Neural cell (in vitro differentiated cells): ENCODE measurements at regions not wholly inside any gene's neighbourhood (a gene's known extent, or its start where the extent isn't known, plus 50 kb on each side); places are given as distances from the start of the nearest gene placed in this dataset.

ENCODE experiments used
- H2AFZ ChIP-seq: fragments of 200-600, 300-800 bp; sonication (generic), shearing (Covaris generic); 2 replicates; pipeline ENCODE4 v1.6.0; 2014; ENCODE audit warnings: low read depth, mild to moderate bottlenecking, antibody characterized with exemption, low read length, moderate library complexity
- H3F3A ChIP-seq: fragments of 200-600 bp; shearing (Covaris generic); 2 replicates; pipeline ENCODE4 v1.6.1; 2016; ENCODE audit warnings: mild to moderate bottlenecking, moderate library complexity, mixed read lengths, antibody characterized with exemption, low read length; ENCODE audit not compliant: insufficient read depth, poor library complexity, severe bottlenecking
- H3K27ac ChIP-seq: fragments of 200-600, 300-800 bp; sonication (generic), shearing (Covaris generic); 2 replicates; pipeline ENCODE4 v1.5.1; 2014; ENCODE audit warnings: mild to moderate bottlenecking, low read length, moderate library complexity
- H3K27me3 ChIP-seq: fragments of 300-800, 200-600 bp; sonication (generic), shearing (Covaris generic); 2 replicates; pipeline ENCODE4 v1.6.0; 2014; ENCODE audit warnings: mild to moderate bottlenecking, low read depth, low read length, moderate library complexity; ENCODE audit not compliant: insufficient read depth
- H3K36me3 ChIP-seq: fragments of 300-800, 200-600 bp; sonication (generic), shearing (Covaris generic); 2 replicates; pipeline ENCODE4 v1.5.1; 2014; ENCODE audit warnings: mild to moderate bottlenecking, antibody characterized with exemption, low read length, moderate library complexity; ENCODE audit not compliant: insufficient read depth
- H3K4me2 ChIP-seq: fragments of 300-800, 200-600 bp; sonication (generic), shearing (Covaris generic); 2 replicates; pipeline ENCODE4 v1.6.0; 2014; ENCODE audit warnings: mild to moderate bottlenecking, low read length
- H3K4me3 ChIP-seq: fragments of 300-800, 200-600 bp; sonication (generic), shearing (Covaris generic); 2 replicates; pipeline ENCODE4 v1.5.1; 2014; ENCODE audit warnings: mild to moderate bottlenecking, low read length, moderate library complexity
- H3K79me2 ChIP-seq: fragments of 200-600 bp; shearing (Covaris generic); replicated peaks from 2 replicates; pipeline ENCODE4 v1.6.0; 2014; ENCODE audit warnings: mild to moderate bottlenecking, low read length, moderate library complexity; ENCODE audit not compliant: insufficient read depth
- H3K9ac ChIP-seq: fragments of 300-800, 200-600 bp; sonication (generic), shearing (Covaris generic); 2 replicates; pipeline ENCODE4 v1.6.1; 2016; ENCODE audit warnings: mild to moderate bottlenecking, low read length, mixed read lengths
- H3K9me2 ChIP-seq: fragments of 200-600 bp; shearing (Covaris generic); 2 replicates; pipeline ENCODE4 v1.6.1; 2016; ENCODE audit warnings: mild to moderate bottlenecking, low read length, mixed read lengths; ENCODE audit not compliant: insufficient read depth
- H3K9me3 ChIP-seq: fragments of 200-600, 300-800 bp; sonication (generic), shearing (Covaris generic); 2 replicates; pipeline ENCODE4 v1.6.1; 2016; ENCODE audit warnings: mild to moderate bottlenecking, mixed run types, low read length, moderate library complexity, mixed read lengths
- H4K20me1 ChIP-seq: fragments of 200-600 bp; shearing (Covaris generic); 2 replicates; pipeline ENCODE4 v1.6.1; 2016; ENCODE audit warnings: mild to moderate bottlenecking, mixed run types; ENCODE audit not compliant: insufficient read depth
- EP300 ChIP-seq: fragments of 450-650 bp; conservative IDR thresholded peaks from 2 replicates; pipeline ENCODE4 v1.6.1; 2014; ENCODE audit warnings: antibody characterized with exemption, mild to moderate bottlenecking, moderate library complexity; ENCODE audit not compliant: poor library complexity, severe bottlenecking
- EZH2 ChIP-seq: fragments of 200-600, 300-800 bp; shearing (Covaris generic), sonication (generic); IDR thresholded peaks from 2 replicates; pipeline ENCODE4 v1.6.1; 2014; ENCODE audit warnings: antibody characterized with exemption, low read length, borderline replicate concordance, mild to moderate bottlenecking; ENCODE audit not compliant: insufficient read depth, poor library complexity, severe bottlenecking
- MXI1 ChIP-seq: fragments of 450-650 bp; conservative IDR thresholded peaks from 2 replicates; pipeline ENCODE4 v1.6.1; 2014; ENCODE audit warnings: antibody characterized with exemption, mild to moderate bottlenecking; ENCODE audit not compliant: poor library complexity, severe bottlenecking
- POLR2AphosphoS5 ChIP-seq: IDR thresholded peaks from 2 replicates; pipeline ENCODE4 v1.6.1; 2012
- RAD21 ChIP-seq: fragments of 450-650 bp; conservative IDR thresholded peaks from 2 replicates; pipeline ENCODE4 v1.6.1; 2014; ENCODE audit warnings: antibody characterized with exemption, mild to moderate bottlenecking, moderate library complexity
- SMC3 ChIP-seq: fragments of 450-650 bp; conservative IDR thresholded peaks from 2 replicates; pipeline ENCODE4 v1.6.1; 2014; ENCODE audit warnings: antibody characterized with exemption, mild to moderate bottlenecking, moderate library complexity; ENCODE audit not compliant: poor library complexity
- TAF1 ChIP-seq: IDR thresholded peaks from 2 replicates; pipeline ENCODE4 v1.6.1; 2012; ENCODE audit warnings: low read depth
- TF ChIP-seq, protein P1 (sequence below): IDR thresholded peaks from 2 replicates; pipeline ENCODE4 v1.6.1; 2012; ENCODE audit warnings: borderline replicate concordance
- TF ChIP-seq, protein P2 (sequence below): fragments of 450-650 bp; IDR thresholded peaks from 2 replicates; pipeline ENCODE4 v1.5.1; 2014; ENCODE audit warnings: antibody characterized with exemption, mild to moderate bottlenecking, moderate library complexity; ENCODE audit not compliant: poor library complexity, severe bottlenecking

DNA sequence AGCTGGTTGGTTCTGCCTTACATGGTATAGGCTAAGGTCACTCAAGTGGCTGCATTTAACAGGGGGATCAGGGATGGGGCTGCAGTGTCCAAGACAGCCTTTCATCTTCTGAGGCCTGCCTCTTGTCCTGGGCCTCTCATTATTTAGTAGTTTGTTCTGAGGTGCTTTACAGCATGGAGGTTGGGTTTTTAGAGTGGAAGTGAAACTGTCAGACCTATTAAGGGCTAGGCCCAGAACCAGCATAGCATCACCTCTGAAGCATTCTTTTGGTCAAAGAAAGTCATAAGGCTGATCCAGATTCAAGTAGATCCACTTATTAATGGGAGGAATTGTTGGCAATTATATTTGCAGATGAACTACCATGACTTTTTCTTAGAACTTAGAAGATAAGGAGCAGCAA is 146.0 kb upstream of the NMUR2 start:
- Histone ChIP-seq H3K9me2 (no peaks in the 10 kb centered on the region), H3K4me2 (no peak overlapping the region), H3K27me3 (no peaks in the 10 kb centered on the region), H4K20me1 (no peaks in the 10 kb centered on the region), H3K9me3 (no peaks in the 10 kb centered on the region), H3K79me2 (no peaks in the 10 kb centered on the region), H3K4me3 (no peak overlapping the region), H3F3A (no peaks in the 10 kb centered on the region), H2AFZ (no peak overlapping the region), H3K9ac (no peak overlapping the region), H3K27ac (no peak overlapping the region), H3K36me3 (no peaks in the 10 kb centered on the region)
- TF ChIP-seq, protein P1, sequence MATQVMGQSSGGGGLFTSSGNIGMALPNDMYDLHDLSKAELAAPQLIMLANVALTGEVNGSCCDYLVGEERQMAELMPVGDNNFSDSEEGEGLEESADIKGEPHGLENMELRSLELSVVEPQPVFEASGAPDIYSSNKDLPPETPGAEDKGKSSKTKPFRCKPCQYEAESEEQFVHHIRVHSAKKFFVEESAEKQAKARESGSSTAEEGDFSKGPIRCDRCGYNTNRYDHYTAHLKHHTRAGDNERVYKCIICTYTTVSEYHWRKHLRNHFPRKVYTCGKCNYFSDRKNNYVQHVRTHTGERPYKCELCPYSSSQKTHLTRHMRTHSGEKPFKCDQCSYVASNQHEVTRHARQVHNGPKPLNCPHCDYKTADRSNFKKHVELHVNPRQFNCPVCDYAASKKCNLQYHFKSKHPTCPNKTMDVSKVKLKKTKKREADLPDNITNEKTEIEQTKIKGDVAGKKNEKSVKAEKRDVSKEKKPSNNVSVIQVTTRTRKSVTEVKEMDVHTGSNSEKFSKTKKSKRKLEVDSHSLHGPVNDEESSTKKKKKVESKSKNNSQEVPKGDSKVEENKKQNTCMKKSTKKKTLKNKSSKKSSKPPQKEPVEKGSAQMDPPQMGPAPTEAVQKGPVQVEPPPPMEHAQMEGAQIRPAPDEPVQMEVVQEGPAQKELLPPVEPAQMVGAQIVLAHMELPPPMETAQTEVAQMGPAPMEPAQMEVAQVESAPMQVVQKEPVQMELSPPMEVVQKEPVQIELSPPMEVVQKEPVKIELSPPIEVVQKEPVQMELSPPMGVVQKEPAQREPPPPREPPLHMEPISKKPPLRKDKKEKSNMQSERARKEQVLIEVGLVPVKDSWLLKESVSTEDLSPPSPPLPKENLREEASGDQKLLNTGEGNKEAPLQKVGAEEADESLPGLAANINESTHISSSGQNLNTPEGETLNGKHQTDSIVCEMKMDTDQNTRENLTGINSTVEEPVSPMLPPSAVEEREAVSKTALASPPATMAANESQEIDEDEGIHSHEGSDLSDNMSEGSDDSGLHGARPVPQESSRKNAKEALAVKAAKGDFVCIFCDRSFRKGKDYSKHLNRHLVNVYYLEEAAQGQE: no peak
- TF ChIP-seq SMC3 (no peak), POLR2AphosphoS5 (no peak), TAF1 (no peak), EZH2 (no peak), EP300 (no peak), RAD21 (no peak), MXI1 (no peak)
- TF ChIP-seq, protein P2, sequence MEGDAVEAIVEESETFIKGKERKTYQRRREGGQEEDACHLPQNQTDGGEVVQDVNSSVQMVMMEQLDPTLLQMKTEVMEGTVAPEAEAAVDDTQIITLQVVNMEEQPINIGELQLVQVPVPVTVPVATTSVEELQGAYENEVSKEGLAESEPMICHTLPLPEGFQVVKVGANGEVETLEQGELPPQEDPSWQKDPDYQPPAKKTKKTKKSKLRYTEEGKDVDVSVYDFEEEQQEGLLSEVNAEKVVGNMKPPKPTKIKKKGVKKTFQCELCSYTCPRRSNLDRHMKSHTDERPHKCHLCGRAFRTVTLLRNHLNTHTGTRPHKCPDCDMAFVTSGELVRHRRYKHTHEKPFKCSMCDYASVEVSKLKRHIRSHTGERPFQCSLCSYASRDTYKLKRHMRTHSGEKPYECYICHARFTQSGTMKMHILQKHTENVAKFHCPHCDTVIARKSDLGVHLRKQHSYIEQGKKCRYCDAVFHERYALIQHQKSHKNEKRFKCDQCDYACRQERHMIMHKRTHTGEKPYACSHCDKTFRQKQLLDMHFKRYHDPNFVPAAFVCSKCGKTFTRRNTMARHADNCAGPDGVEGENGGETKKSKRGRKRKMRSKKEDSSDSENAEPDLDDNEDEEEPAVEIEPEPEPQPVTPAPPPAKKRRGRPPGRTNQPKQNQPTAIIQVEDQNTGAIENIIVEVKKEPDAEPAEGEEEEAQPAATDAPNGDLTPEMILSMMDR: no peak

DNA sequence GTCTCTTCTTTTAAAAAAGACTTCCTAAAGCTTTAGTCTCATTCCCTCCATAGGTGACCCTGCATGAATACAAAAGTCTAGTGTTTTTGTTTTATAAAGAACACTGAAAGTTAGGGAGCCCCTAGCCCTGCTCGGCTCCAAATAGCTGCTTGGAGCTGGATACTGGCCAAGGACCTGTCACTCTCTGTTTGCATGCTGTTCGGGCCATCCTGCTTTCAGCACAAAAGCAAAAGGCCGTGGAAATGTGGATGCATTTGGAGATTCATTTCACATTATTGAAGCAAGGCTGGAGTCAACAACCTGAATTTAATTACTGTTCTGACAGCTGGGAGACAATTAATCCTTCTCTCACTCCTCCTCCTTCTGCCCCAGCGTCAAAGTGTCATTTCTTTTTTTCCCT is 151.7 kb upstream of the NMUR2 start:
- H3K27me3 ChIP-seq: no peaks in the 10 kb centered on the region
- no peaks in the 10 kb centered on the region for H3K9me2 ChIP-seq
- H3K9me3 ChIP-seq: no peaks in the 10 kb centered on the region
- H3K36me3 ChIP-seq: no peaks in the 10 kb centered on the region
- H3K9ac ChIP-seq: no peak overlapping the region
- TF ChIP-seq TAF1 (no peak), SMC3 (no peak), EP300 (no peak), MXI1 (no peak), POLR2AphosphoS5 (no peak), EZH2 (no peak), RAD21 (no peak)
- TF ChIP-seq, protein P1: no peak
- TF ChIP-seq, protein P2: no peak
- H3K27ac ChIP-seq: no peak overlapping the region
- H3F3A ChIP-seq: no peaks in the 10 kb centered on the region
- H4K20me1 ChIP-seq: no peaks in the 10 kb centered on the region
- H3K4me2 ChIP-seq: no peak overlapping the region
- no peaks in the 10 kb centered on the region for H3K79me2 ChIP-seq
- no peak overlapping the region for H2AFZ ChIP-seq
- H3K4me3 ChIP-seq: no peak overlapping the region
